ENCODE measurements at regions not wholly inside any gene's neighbourhood (a gene's known extent, or its start where the extent isn't known, plus 50 kb on each side); places are given as distances from the start of the nearest gene placed in this dataset.

GRCh38 chrX:4091046-4091760, 377.8 kb upstream of the PRKX start:
- no peak overlapping the region for H2AFZ ChIP-seq (ENCODE audit: low read depth, low read length)
- no peak overlapping the region for H3K27ac ChIP-seq (ENCODE audit: low read length)
- H3K4me2 ChIP-seq (ENCODE audit: low read length), result no peak overlapping the region
- H3K9ac ChIP-seq (ENCODE audit: low read length), result no peak overlapping the region
- H3K9me3 ChIP-seq (ENCODE audit: insufficient read depth, low read length), result no peaks in the 10 kb centered on the region
- no peak for TF ChIP-seq EZH2phosphoT487 (IDR thresholded peaks at IDR 0.05; ENCODE audit: low read depth)
- no peak for TF ChIP-seq CTCF (IDR thresholded peaks at IDR 0.05; ENCODE audit: low read depth, low read length)
- H4K20me1 ChIP-seq (ENCODE audit: insufficient read depth, low read length), result no peaks in the 10 kb centered on the region
- H3K36me3 ChIP-seq (replicated peaks; ENCODE audit: low read depth, low read length), result no peaks in the 10 kb centered on the region
- H3K79me2 ChIP-seq (ENCODE audit: low read length), result no peaks in the 10 kb centered on the region
- no peaks in the 10 kb centered on the region for H3K27me3 ChIP-seq (ENCODE audit: low read depth, low read length)
- no peak overlapping the region for H3K4me3 ChIP-seq (ENCODE audit: low read length)
- H3K4me1 ChIP-seq (ENCODE audit: low read length), result no peaks in the 10 kb centered on the region

- no peaks in the 10 kb centered on the region for H3K79me2 ChIP-seq (ENCODE audit: low read length)
- no peaks in the 10 kb centered on the region for H3K27me3 ChIP-seq (ENCODE audit: low read depth, low read length)
- no peak overlapping the region for H3K9ac ChIP-seq (ENCODE audit: low read length)
- TF ChIP-seq EZH2phosphoT487 (IDR thresholded peaks at IDR 0.05; ENCODE audit: low read depth), result no peak
- no peak overlapping the region for H2AFZ ChIP-seq (ENCODE audit: low read depth, low read length)
- H3K9me3 ChIP-seq (ENCODE audit: insufficient read depth, low read length), result no peaks in the 10 kb centered on the region
- no peak overlapping the region for H3K4me2 ChIP-seq (ENCODE audit: low read length)
- no peak overlapping the region for H3K27ac ChIP-seq (ENCODE audit: low read length)
- H4K20me1 ChIP-seq (ENCODE audit: insufficient read depth, low read length), result no peaks in the 10 kb centered on the region
- H3K4me3 ChIP-seq (ENCODE audit: low read length), result no peak overlapping the region
- H3K4me1 ChIP-seq (ENCODE audit: low read length), result no peaks in the 10 kb centered on the region
- no peaks in the 10 kb centered on the region for H3K36me3 ChIP-seq (replicated peaks; ENCODE audit: low read depth, low read length)
Measured at GRCh38 chrX:4059893-4060292, 346.4 kb upstream of the PRKX start.

DNA sequence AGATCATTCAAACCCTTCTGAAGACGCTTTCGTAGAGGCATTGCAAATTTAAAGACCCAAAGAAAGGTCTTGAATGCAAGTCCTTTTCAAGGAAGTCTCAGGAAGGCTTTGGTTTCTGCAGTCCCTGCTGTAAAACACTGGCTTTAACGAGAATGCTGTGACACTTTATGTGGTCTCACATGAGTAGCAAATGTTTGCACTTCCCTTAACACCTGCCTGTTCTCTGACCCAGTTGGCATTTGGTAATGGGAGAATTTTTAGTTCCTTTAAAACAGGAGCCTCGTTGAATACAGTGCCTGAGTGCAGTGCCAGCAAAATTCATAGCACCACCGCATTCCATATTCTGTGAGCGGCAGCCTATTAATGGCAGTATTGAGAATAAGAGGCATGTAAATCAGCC, 330.5 kb upstream of the PRKX start:
- Histone ChIP-seq H2AFZ (ENCODE audit: low read depth, low read length) (no peak overlapping the region), H3K4me3 (ENCODE audit: low read length) (no peak overlapping the region), H3K27me3 (ENCODE audit: low read depth, low read length) (no peaks in the 10 kb centered on the region), H4K20me1 (ENCODE audit: insufficient read depth, low read length) (no peaks in the 10 kb centered on the region), H3K4me1 (ENCODE audit: low read length) (no peaks in the 10 kb centered on the region), H3K4me2 (ENCODE audit: low read length) (no peak overlapping the region), H3K36me3 (replicated peaks; ENCODE audit: low read depth, low read length) (no peaks in the 10 kb centered on the region), H3K9ac (ENCODE audit: low read length) (no peak overlapping the region), H3K27ac (ENCODE audit: low read length) (no peak overlapping the region), H3K9me3 (ENCODE audit: insufficient read depth, low read length) (no peaks in the 10 kb centered on the region), H3K79me2 (ENCODE audit: low read length) (no peaks in the 10 kb centered on the region)
- no peak for TF ChIP-seq CTCF (IDR thresholded peaks at IDR 0.05; ENCODE audit: low read depth, low read length)
- no peak for TF ChIP-seq EZH2phosphoT487 (IDR thresholded peaks at IDR 0.05; ENCODE audit: low read depth)

GRCh38 chrX:4035874-4036273, 322.4 kb upstream of the PRKX start:
- H3K4me1 ChIP-seq (ENCODE audit: low read length), result peaks cover 8% of the 10 kb centered on the region; the same call in 1 of the 2 replicates
- no peaks in the 10 kb centered on the region for H4K20me1 ChIP-seq (ENCODE audit: insufficient read depth, low read length)
- no peak overlapping the region for H3K4me3 ChIP-seq (ENCODE audit: low read length)
- no peaks in the 10 kb centered on the region for H3K79me2 ChIP-seq (ENCODE audit: low read length)
- no peaks in the 10 kb centered on the region for H3K36me3 ChIP-seq (replicated peaks; ENCODE audit: low read depth, low read length)
- no peak overlapping the region for H3K4me2 ChIP-seq (ENCODE audit: low read length)
- TF ChIP-seq EZH2phosphoT487 (IDR thresholded peaks at IDR 0.05; ENCODE audit: low read depth) (no peak), CTCF (IDR thresholded peaks at IDR 0.05; ENCODE audit: low read depth, low read length) (no peak)
- H3K27me3 ChIP-seq (ENCODE audit: low read depth, low read length), result no peaks in the 10 kb centered on the region
- no peaks in the 10 kb centered on the region for H3K9me3 ChIP-seq (ENCODE audit: insufficient read depth, low read length)
- H3K27ac ChIP-seq (ENCODE audit: low read length), result no peak overlapping the region
- H3K9ac ChIP-seq (ENCODE audit: low read length), result no peak overlapping the region
- no peak overlapping the region for H2AFZ ChIP-seq (ENCODE audit: low read depth, low read length)

Data from OCI-LY3 (cell line).